ENCODE measurements at regions not wholly inside any gene's neighbourhood (a gene's known extent, or its start where the extent isn't known, plus 50 kb on each side); places are given as distances from the start of the nearest gene placed in this dataset.

GRCh38 chr7:36006636-36007229 is 146.3 kb upstream of the EEPD1 start:
- H3K4me1 ChIP-seq (replicated peaks in 1 of 2): no peaks in the 10 kb centered on the region
- no peak for TF ChIP-seq CTCF (IDR thresholded peaks at IDR 0.05)

GRCh38 chr7:36010656-36011587 is 142.1 kb upstream of the EEPD1 start:
- no peak overlapping the region for H3K27ac ChIP-seq
- WGBS, 4 donors: 89 to 95% (median 91%) methylated on average over 11 of the region's 11 CpGs
- no peaks in the 10 kb centered on the region for H3K4me1 ChIP-seq (replicated peaks in 1 of 2)
- intact Hi-C loops (cut with DNase I): no loop called here
- no peak for DNase-seq
- TF ChIP-seq CTCF (IDR thresholded peaks at IDR 0.05) (no peak), POLR2A (IDR thresholded peaks at IDR 0.05) (no peak)
- no peaks in the 10 kb centered on the region for H3K27me3 ChIP-seq
- no peaks in the 10 kb centered on the region for H3K9me3 ChIP-seq (replicated peaks in 1 of 3)
- H3K36me3 ChIP-seq (replicated peaks in 1 of 2): no peaks in the 10 kb centered on the region
- H3K4me3 ChIP-seq: no peak overlapping the region

More at GRCh38 chr7:36006636-36007229, 146.3 kb upstream of the EEPD1 start:
- no peak overlapping the region for H3K27ac ChIP-seq
- intact Hi-C loops (cut with DNase I): no loop called here
- H3K9me3 ChIP-seq (replicated peaks in 1 of 3): no peaks in the 10 kb centered on the region
- no peak for DNase-seq
- 44 to 70% (median 57%) methylated on average over 5 of the region's 5 CpGs for WGBS, 4 donors
- no peak overlapping the region for H3K4me3 ChIP-seq
- H3K27me3 ChIP-seq: no peaks in the 10 kb centered on the region
- no peaks in the 10 kb centered on the region for H3K36me3 ChIP-seq (replicated peaks in 1 of 2)

- Histone ChIP-seq H3K27me3 (no peaks in the 10 kb centered on the region), H3K9me3 (replicated peaks in 1 of 3) (no peaks in the 10 kb centered on the region), H3K4me3 (no peak overlapping the region), H3K27ac (no peak overlapping the region), H3K36me3 (replicated peaks in 1 of 2) (no peaks in the 10 kb centered on the region), H3K4me1 (replicated peaks in 1 of 2) (no peaks in the 10 kb centered on the region)
- no peak for TF ChIP-seq POLR2A (IDR thresholded peaks at IDR 0.05)
- no peak for TF ChIP-seq CTCF (IDR thresholded peaks at IDR 0.05)
- no peak for DNase-seq
- intact Hi-C loops (cut with DNase I): no loop called here
- WGBS, 4 donors: 60 to 70% (median 65%) methylated on average over 8 of the region's 8 CpGs
Observed at GRCh38 chr7:36011588-36011965, 141.5 kb upstream of the EEPD1 start.

- Histone ChIP-seq H3K4me1 (replicated peaks in 1 of 2) (no peaks in the 10 kb centered on the region), H3K9me3 (replicated peaks in 1 of 3) (no peaks in the 10 kb centered on the region), H3K36me3 (replicated peaks in 1 of 2) (no peaks in the 10 kb centered on the region), H3K27ac (no peak overlapping the region), H3K4me3 (no peak overlapping the region), H3K27me3 (no peaks in the 10 kb centered on the region)
- intact Hi-C loops (cut with DNase I): no loop called here
- TF ChIP-seq CTCF (IDR thresholded peaks at IDR 0.05) (no peak), POLR2A (IDR thresholded peaks at IDR 0.05) (no peak)
- 85 to 93% (median 90%) methylated on average over 7 of the region's 7 CpGs for WGBS, 4 donors
- no peak for DNase-seq
Observed at GRCh38 chr7:36013246-36014014, 139.6 kb upstream of the EEPD1 start.

Data from adrenal gland (tissue), 9 donors.